ENCODE measurements at regions not wholly inside any gene's neighbourhood (a gene's known extent, or its start where the extent isn't known, plus 50 kb on each side); places are given as distances from the start of the nearest gene placed in this dataset.

GRCh38 chr6:47168180-47168579 is 126.0 kb upstream of the ADGRF1 start:
- Histone ChIP-seq H3K27me3 (ENCODE audit: insufficient read depth, low read length) (no peaks in the 10 kb centered on the region), H3K4me1 (ENCODE audit: insufficient read depth, low read length) (no peaks in the 10 kb centered on the region), H3K27ac (ENCODE audit: low read depth, low read length) (no peak overlapping the region), H3K9me3 (ENCODE audit: control insufficient read depth in 1 of 2, low read length in 2 of 2) (no peaks in the 10 kb centered on the region), H3K4me3 (ENCODE audit: low read length in 2 of 2) (no peak overlapping the region), H3K36me3 (ENCODE audit: insufficient read depth, low read length) (no peaks in the 10 kb centered on the region)
- H3K4me1 Mint-ChIP-seq = no peaks in the 10 kb centered on the region
- H3K9me3 Mint-ChIP-seq = peaks cover 0 to 3% (median 0%) of the 10 kb centered on the region in 8 donors
- ChIA-PET POLR2A (ENCODE audit: partially characterized antibody) (no interaction called here), CTCF (ENCODE audit: partially characterized antibody) (no interaction called here)
- DNase-seq = no peak
- intact Hi-C loops (cut with micrococcal nuclease) = no loop called here
- H3K27me3 Mint-ChIP-seq = peaks cover 0 to 5% of the 10 kb centered on the region in 2 donors
- H3K4me3 Mint-ChIP-seq = no peak overlapping the region
- H3K27ac Mint-ChIP-seq = no peak overlapping the region
- no peaks in the 10 kb centered on the region for H3K36me3 Mint-ChIP-seq

- no peak for DNase-seq
- H3K4me3 ChIP-seq (ENCODE audit: low read length in 2 of 2) = no peak overlapping the region
These were observed 123.8 kb upstream of the ADGRF1 start for GRCh38 chr6:47165918-47166317.

GRCh38 chr6:47164877-47165276 is 122.7 kb upstream of the ADGRF1 start:
- H3K27ac ChIP-seq (ENCODE audit: low read depth, low read length) = no peak overlapping the region
- H3K27ac Mint-ChIP-seq = no peak overlapping the region
- H3K9me3 ChIP-seq (ENCODE audit: control insufficient read depth in 1 of 2, low read length in 2 of 2) = no peaks in the 10 kb centered on the region
- peaks cover 0 to 3% (median 0%) of the 10 kb centered on the region in 8 donors for H3K9me3 Mint-ChIP-seq
- POLR2A ChIA-PET (ENCODE audit: partially characterized antibody) = no interaction called here
- H3K36me3 ChIP-seq (ENCODE audit: insufficient read depth, low read length) = no peaks in the 10 kb centered on the region
- no peak for DNase-seq
- CTCF ChIA-PET (ENCODE audit: partially characterized antibody) = no interaction called here
- H3K4me1 Mint-ChIP-seq = no peaks in the 10 kb centered on the region
- H3K4me1 ChIP-seq (ENCODE audit: insufficient read depth, low read length) = no peaks in the 10 kb centered on the region
- intact Hi-C loops (cut with micrococcal nuclease) = no loop called here
- H3K27me3 ChIP-seq (ENCODE audit: insufficient read depth, low read length) = no peaks in the 10 kb centered on the region
- H3K4me3 Mint-ChIP-seq = no peak overlapping the region
- H3K27me3 Mint-ChIP-seq = peaks cover 0 to 5% of the 10 kb centered on the region in 2 donors
- H3K4me3 ChIP-seq (ENCODE audit: low read length in 2 of 2) = no peak overlapping the region
- H3K36me3 Mint-ChIP-seq = no peaks in the 10 kb centered on the region

More at GRCh38 chr6:47165918-47166317, 123.8 kb upstream of the ADGRF1 start:
- no peaks in the 10 kb centered on the region for H3K36me3 Mint-ChIP-seq
- no peak overlapping the region for H3K27ac Mint-ChIP-seq
- no peaks in the 10 kb centered on the region for H3K4me1 ChIP-seq (ENCODE audit: insufficient read depth, low read length)
- ChIA-PET POLR2A (ENCODE audit: partially characterized antibody) (no interaction called here), CTCF (ENCODE audit: partially characterized antibody) (no interaction called here)
- no peaks in the 10 kb centered on the region for H3K4me1 Mint-ChIP-seq
- intact Hi-C loops (cut with micrococcal nuclease) = no loop called here
- H3K27me3 Mint-ChIP-seq = peaks cover 0 to 5% of the 10 kb centered on the region in 2 donors
- H3K9me3 ChIP-seq (ENCODE audit: control insufficient read depth in 1 of 2, low read length in 2 of 2) = no peaks in the 10 kb centered on the region
- no peaks in the 10 kb centered on the region for H3K36me3 ChIP-seq (ENCODE audit: insufficient read depth, low read length)
- no peak overlapping the region for H3K27ac ChIP-seq (ENCODE audit: low read depth, low read length)
- H3K4me3 Mint-ChIP-seq = no peak overlapping the region
- no peaks in the 10 kb centered on the region for H3K27me3 ChIP-seq (ENCODE audit: insufficient read depth, low read length)
- peaks cover 0 to 3% (median 0%) of the 10 kb centered on the region in 8 donors for H3K9me3 Mint-ChIP-seq

GRCh38 chr6:47163536-47163935 is 121.4 kb upstream of the ADGRF1 start:
- no peak for DNase-seq
- H3K9me3 Mint-ChIP-seq = peaks cover 0 to 3% (median 0%) of the 10 kb centered on the region in 8 donors
- no peak overlapping the region for H3K27ac Mint-ChIP-seq
- ChIA-PET CTCF (ENCODE audit: partially characterized antibody) (no interaction called here), POLR2A (ENCODE audit: partially characterized antibody) (no interaction called here)
- no peaks in the 10 kb centered on the region for H3K36me3 ChIP-seq (ENCODE audit: insufficient read depth, low read length)
- intact Hi-C loops (cut with micrococcal nuclease) = no loop called here
- H3K4me1 ChIP-seq (ENCODE audit: insufficient read depth, low read length) = no peaks in the 10 kb centered on the region
- no peaks in the 10 kb centered on the region for H3K9me3 ChIP-seq (ENCODE audit: control insufficient read depth in 1 of 2, low read length in 2 of 2)
- no peak overlapping the region for H3K4me3 ChIP-seq (ENCODE audit: low read length in 2 of 2)
- peaks cover 0 to 7% of the 10 kb centered on the region in 2 donors for H3K27me3 Mint-ChIP-seq
- no peaks in the 10 kb centered on the region for H3K36me3 Mint-ChIP-seq
- no peaks in the 10 kb centered on the region for H3K4me1 Mint-ChIP-seq
- no peaks in the 10 kb centered on the region for H3K27me3 ChIP-seq (ENCODE audit: insufficient read depth, low read length)
- H3K27ac ChIP-seq (ENCODE audit: low read depth, low read length) = no peak overlapping the region
- no peak overlapping the region for H3K4me3 Mint-ChIP-seq

- H3K27me3 Mint-ChIP-seq = peaks cover 0 to 7% of the 10 kb centered on the region in 2 donors
- no peaks in the 10 kb centered on the region for H3K4me1 Mint-ChIP-seq
- Histone ChIP-seq H3K36me3 (ENCODE audit: insufficient read depth, low read length) (no peaks in the 10 kb centered on the region), H3K27me3 (ENCODE audit: insufficient read depth, low read length) (no peaks in the 10 kb centered on the region), H3K27ac (ENCODE audit: low read depth, low read length) (no peak overlapping the region), H3K4me3 (ENCODE audit: low read length in 2 of 2) (no peak overlapping the region), H3K4me1 (ENCODE audit: insufficient read depth, low read length) (no peaks in the 10 kb centered on the region), H3K9me3 (ENCODE audit: control insufficient read depth in 1 of 2, low read length in 2 of 2) (no peaks in the 10 kb centered on the region)
- no peaks in the 10 kb centered on the region for H3K36me3 Mint-ChIP-seq
- intact Hi-C loops (cut with micrococcal nuclease) = no loop called here
- no peak overlapping the region for H3K4me3 Mint-ChIP-seq
- H3K9me3 Mint-ChIP-seq = peaks cover 0 to 3% (median 0%) of the 10 kb centered on the region in 8 donors
- H3K27ac Mint-ChIP-seq = no peak overlapping the region
- ChIA-PET POLR2A (ENCODE audit: partially characterized antibody) (no interaction called here), CTCF (ENCODE audit: partially characterized antibody) (no interaction called here)
- DNase-seq = no peak
These were observed 120.7 kb upstream of the ADGRF1 start for GRCh38 chr6:47162793-47163192.

- no peak overlapping the region for H3K27ac Mint-ChIP-seq
- no peaks in the 10 kb centered on the region for H3K4me1 ChIP-seq (ENCODE audit: insufficient read depth, low read length)
- DNase-seq = no peak
- H3K4me3 ChIP-seq (ENCODE audit: low read length in 2 of 2) = no peak overlapping the region
- no peaks in the 10 kb centered on the region for H3K36me3 ChIP-seq (ENCODE audit: insufficient read depth, low read length)
- peaks cover 0 to 7% of the 10 kb centered on the region in 2 donors for H3K27me3 Mint-ChIP-seq
- no peak overlapping the region for H3K27ac ChIP-seq (ENCODE audit: low read depth, low read length)
- no peaks in the 10 kb centered on the region for H3K4me1 Mint-ChIP-seq
- no peak overlapping the region for H3K4me3 Mint-ChIP-seq
- H3K27me3 ChIP-seq (ENCODE audit: insufficient read depth, low read length) = no peaks in the 10 kb centered on the region
- H3K9me3 ChIP-seq (ENCODE audit: control insufficient read depth in 1 of 2, low read length in 2 of 2) = no peaks in the 10 kb centered on the region
- no peaks in the 10 kb centered on the region for H3K36me3 Mint-ChIP-seq
- H3K9me3 Mint-ChIP-seq = peaks cover 0 to 3% (median 0%) of the 10 kb centered on the region in 8 donors
- ChIA-PET CTCF (ENCODE audit: partially characterized antibody) (no interaction called here), POLR2A (ENCODE audit: partially characterized antibody) (no interaction called here)
- intact Hi-C loops (cut with micrococcal nuclease) = no loop called here
These were observed 120.1 kb upstream of the ADGRF1 start for GRCh38 chr6:47162231-47162630.

GRCh38 chr6:47161176-47161687 is 119.1 kb upstream of the ADGRF1 start:
- no peak overlapping the region for H3K27ac Mint-ChIP-seq
- Histone ChIP-seq H3K4me1 (ENCODE audit: insufficient read depth, low read length) (no peaks in the 10 kb centered on the region), H3K27me3 (ENCODE audit: insufficient read depth, low read length) (no peaks in the 10 kb centered on the region), H3K9me3 (ENCODE audit: control insufficient read depth in 1 of 2, low read length in 2 of 2) (no peaks in the 10 kb centered on the region), H3K36me3 (ENCODE audit: insufficient read depth, low read length) (no peaks in the 10 kb centered on the region), H3K4me3 (ENCODE audit: low read length in 2 of 2) (no peak overlapping the region), H3K27ac (ENCODE audit: low read depth, low read length) (no peak overlapping the region)
- no peaks in the 10 kb centered on the region for H3K4me1 Mint-ChIP-seq
- POLR2A ChIA-PET (ENCODE audit: partially characterized antibody) = no interaction called here
- H3K4me3 Mint-ChIP-seq = no peak overlapping the region
- no peak for DNase-seq
- H3K27me3 Mint-ChIP-seq = peaks cover 0 to 7% of the 10 kb centered on the region in 2 donors
- H3K9me3 Mint-ChIP-seq = no peaks in the 10 kb centered on the region
- intact Hi-C loops (cut with micrococcal nuclease) = no loop called here
- H3K36me3 Mint-ChIP-seq = no peaks in the 10 kb centered on the region
- CTCF ChIA-PET (ENCODE audit: partially characterized antibody) = no interaction called here

GRCh38 chr6:47160702-47161101 is 118.6 kb upstream of the ADGRF1 start:
- Mint-ChIP-seq H3K27me3 (peaks cover 0 to 7% of the 10 kb centered on the region in 2 donors), H3K27ac (no peak overlapping the region), H3K9me3 (no peaks in the 10 kb centered on the region), H3K36me3 (no peaks in the 10 kb centered on the region), H3K4me1 (no peaks in the 10 kb centered on the region), H3K4me3 (no peak overlapping the region)
- H3K36me3 ChIP-seq (ENCODE audit: insufficient read depth, low read length) = no peaks in the 10 kb centered on the region
- H3K9me3 ChIP-seq (ENCODE audit: control insufficient read depth in 1 of 2, low read length in 2 of 2) = no peaks in the 10 kb centered on the region
- no peak overlapping the region for H3K27ac ChIP-seq (ENCODE audit: low read depth, low read length)
- no peak for DNase-seq
- H3K4me3 ChIP-seq (ENCODE audit: low read length in 2 of 2) = no peak overlapping the region
- H3K4me1 ChIP-seq (ENCODE audit: insufficient read depth, low read length) = no peaks in the 10 kb centered on the region
- H3K27me3 ChIP-seq (ENCODE audit: insufficient read depth, low read length) = no peaks in the 10 kb centered on the region
- CTCF ChIA-PET (ENCODE audit: partially characterized antibody) = no interaction called here
- intact Hi-C loops (cut with micrococcal nuclease) = no loop called here
- POLR2A ChIA-PET (ENCODE audit: partially characterized antibody) = no interaction called here

Measured in CD4-positive, alpha-beta memory T cell (primary cell).